ENCODE measurements at regions not wholly inside any gene's neighbourhood (a gene's known extent, or its start where the extent isn't known, plus 50 kb on each side); places are given as distances from the start of the nearest gene placed in this dataset.

GRCh38 chr6:85394199-85394598 lies 55.7 kb upstream of the NT5E start:
- TF ChIP-seq CTCF (IDR thresholded peaks at IDR 0.05; ENCODE audit: low read depth, low read length, poor library complexity, severe bottlenecking) (no peak), EZH2phosphoT487 (IDR thresholded peaks at IDR 0.05; ENCODE audit: borderline replicate concordance, low read length) (no peak)

All from DOHH2 (cell line).